HCT116 (cell line): ENCODE measurements at regions not wholly inside any gene's neighbourhood (a gene's known extent, or its start where the extent isn't known, plus 50 kb on each side); places are given as distances from the start of the nearest gene placed in this dataset.

Experiments
- ATAC-seq: fragments of 200-7000 bp; cut with Tn5 transposase; 2 replicates; pipeline ENCODE4 v1.9.1; 2020; ENCODE audit warnings: mild to moderate bottlenecking, moderate library complexity
- BruUV-seq: library from RNA; stranded (reverse); fragments of 400-500 nt; replicated peaks from 2 replicates; lab custom pipeline; 2021; lab: Mats Ljungman, UMichigan
- CTCF ChIA-PET: fragments of 300-600 bp; sonication (Branson Sonifier 250); formaldehyde crosslinking; loops from one replicate; lab custom pipeline; 2021; ENCODE audit warnings: antibody characterized with exemption; lab: Charles Lee
- POLR2A ChIA-PET: fragments of 300-600, 350-600 bp; sonication (Branson Sonifier 250); formaldehyde crosslinking; loops from one replicate; lab custom pipeline; 2021; ENCODE audit warnings: antibody characterized with exemption; lab: Charles Lee
- RAD21 ChIA-PET, 2 experiments: fragments of 300-600 bp; sonication (Branson Sonifier 250); formaldehyde crosslinking; loops; one replicate each; lab custom pipeline; 2023; ENCODE audit warnings: low total read pairs in 2 of 2; ENCODE audit not compliant: uncharacterized antibody in 2 of 2, unreplicated experiment in 2 of 2, low non-redundant PET in 1 of 2; lab: Charles Lee
- DNase-seq: peaks from one replicate; pipeline ENCODE4 v3.0.0-alpha.2; 2010; ENCODE audit warnings: low read depth, low spot score
- H2AFZ ChIP-seq: fragments of 200-600 bp; shearing (Covaris generic), sonication (generic); 2 replicates; pipeline ENCODE4 v1.6.1; 2017; ENCODE audit warnings: low read depth, mixed run types, mixed read lengths, antibody characterized with exemption, low read length; ENCODE audit not compliant: poor library complexity, severe bottlenecking
- H3K27ac ChIP-seq: 2 replicates; pipeline ENCODE4 v1.5.1; 2012; ENCODE audit warnings: low read depth, low read length
- H3K27me3 ChIP-seq: fragments of 200-600 bp; sonication (generic); 2 replicates; pipeline ENCODE4 v1.6.1; 2016; ENCODE audit warnings: mixed run types, low read length, mixed read lengths; ENCODE audit not compliant: insufficient read depth
- H3K36me3 ChIP-seq, 2 experiments: fragments of 200-500 bp in 1 of 2; fragments of 200-600 bp in 1 of 2; sonication (Bioruptor generic) in 1 of 2; sonication (generic) in 1 of 2; 2 replicates each; pipeline versions ENCODE4 v1.5.1 to v1.6.1; 2014 to 2016; ENCODE audit warnings: low read length in 2 of 2, inconsistent platforms in 1 of 2, mixed read lengths in 1 of 2, mixed run types in 1 of 2; ENCODE audit not compliant: insufficient read depth in 2 of 2, control insufficient read depth in 1 of 2
- H3K4me1 ChIP-seq, 2 experiments: fragments of 200-600 bp in 1 of 2; sonication (generic) in 1 of 2; 2 replicates each; pipeline versions ENCODE4 v1.5.1 to v1.6.1; 2012 to 2017; ENCODE audit warnings: low read length in 2 of 2, inconsistent platforms in 1 of 2, mild to moderate bottlenecking in 1 of 2, mixed read lengths in 1 of 2, mixed run types in 1 of 2, moderate library complexity in 1 of 2; ENCODE audit not compliant: insufficient read depth in 2 of 2, control insufficient read depth in 1 of 2
- H3K4me2 ChIP-seq: fragments of 200-600 bp; sonication (generic); 2 replicates; pipeline ENCODE4 v1.6.1; 2017; ENCODE audit warnings: mixed run types, low read length, mixed read lengths
- H3K4me3 ChIP-seq, 2 experiments: fragments of 200-600 bp in 1 of 2; sonication (generic) in 1 of 2; replicated peaks in 1 of 2; 2 replicates each; pipeline ENCODE4 v1.5.1; 2011 to 2016; ENCODE audit warnings: low read length in 2 of 2, control low read depth in 1 of 2, low read depth in 1 of 2, mild to moderate bottlenecking in 1 of 2, mixed read lengths in 1 of 2, mixed run types in 1 of 2
- H3K79me2 ChIP-seq: fragments of 200-600 bp; sonication (generic); 2 replicates; pipeline ENCODE4 v1.6.1; 2017; ENCODE audit warnings: mild to moderate bottlenecking, mixed run types, low read length, moderate library complexity, mixed read lengths; ENCODE audit not compliant: insufficient read depth
- H3K9ac ChIP-seq: fragments of 200-600 bp; sonication (generic); 2 replicates; pipeline ENCODE4 v1.6.1; 2016; ENCODE audit warnings: low read length, mixed read lengths
- H3K9me2 ChIP-seq: fragments of 200-600 bp; sonication (generic), shearing (Covaris generic); 2 replicates; pipeline ENCODE4 v1.6.1; 2017; ENCODE audit warnings: mixed run types, mild to moderate bottlenecking, moderate library complexity; ENCODE audit not compliant: insufficient read depth
- H3K9me3 ChIP-seq, 2 experiments: fragments of 200-500 bp in 1 of 2; fragments of 200-600 bp in 1 of 2; sonication (Bioruptor generic) in 1 of 2; sonication (generic) in 1 of 2; 2 replicates each; pipeline ENCODE4 v1.6.1; 2014 to 2017; ENCODE audit warnings: low read length in 2 of 2, mixed read lengths in 2 of 2, inconsistent platforms in 1 of 2, low read depth in 1 of 2, mild to moderate bottlenecking in 1 of 2, mixed run types in 1 of 2, moderate library complexity in 1 of 2; ENCODE audit not compliant: control insufficient read depth in 1 of 2, insufficient read depth in 1 of 2
- H4K20me1 ChIP-seq: fragments of 200-600 bp; sonication (generic), shearing (Covaris generic); 2 replicates; pipeline ENCODE4 v1.6.1; 2017; ENCODE audit warnings: mixed run types, mild to moderate bottlenecking, moderate library complexity; ENCODE audit not compliant: insufficient read depth
- CEBPB ChIP-seq: IDR thresholded peaks from 2 replicates; pipeline ENCODE4 v1.6.1; 2012; ENCODE audit warnings: low read depth
- EGR1 ChIP-seq: IDR thresholded peaks from 2 replicates; pipeline ENCODE4 v1.6.1; 2012; ENCODE audit warnings: low read depth
- ELF1 ChIP-seq: IDR thresholded peaks from 2 replicates; pipeline ENCODE4 v1.6.1; 2012; ENCODE audit warnings: low read depth, borderline replicate concordance
- EZH2 ChIP-seq: fragments of 200-600 bp; sonication (generic); IDR thresholded peaks from 2 replicates; pipeline ENCODE4 v1.6.1; 2017; ENCODE audit warnings: antibody characterized with exemption, mixed run types
- EZH2phosphoT487 ChIP-seq: fragments of 200-600 bp; IDR thresholded peaks from 2 replicates; pipeline ENCODE4 v1.6.1; 2018; ENCODE audit warnings: antibody characterized with exemption, borderline replicate concordance
- FOSL1 ChIP-seq: IDR thresholded peaks from 2 replicates; pipeline ENCODE4 v1.6.1; 2012; ENCODE audit warnings: low read depth
- JUND ChIP-seq: IDR thresholded peaks from 2 replicates; pipeline ENCODE4 v1.6.1; 2012
- POLR2A ChIP-seq: IDR thresholded peaks from 2 replicates; pipeline ENCODE4 v1.7.0; 2011; ENCODE audit warnings: borderline replicate concordance; ENCODE audit not compliant: insufficient read depth, insufficient read length; ENCODE audit errors: extremely low read depth
- POLR2AphosphoS5 ChIP-seq: IDR thresholded peaks from 2 replicates; pipeline ENCODE4 v1.6.1; 2011; ENCODE audit warnings: mild to moderate bottlenecking, low read depth, low read length, moderate library complexity
- RAD21 ChIP-seq: IDR thresholded peaks from 2 replicates; pipeline ENCODE4 v1.6.1; 2012; ENCODE audit warnings: low read depth, mild to moderate bottlenecking
- SIN3A ChIP-seq: IDR thresholded peaks from 2 replicates; pipeline ENCODE4 v1.6.1; 2012; ENCODE audit warnings: low read depth
- SP1 ChIP-seq: IDR thresholded peaks from 2 replicates; pipeline ENCODE4 v1.6.1; 2012; ENCODE audit warnings: low read depth
- SRF ChIP-seq: IDR thresholded peaks from 2 replicates; pipeline ENCODE4 v1.6.1; 2012; ENCODE audit warnings: low read depth
- YY1 ChIP-seq: IDR thresholded peaks from 2 replicates; pipeline ENCODE4 v1.6.1; 2011; ENCODE audit warnings: low read length, low read depth, moderate library complexity, mild to moderate bottlenecking; ENCODE audit not compliant: insufficient replicate concordance; ENCODE audit errors: extremely low read depth
- ZFX ChIP-seq: fragments of 450-650 bp; IDR thresholded peaks from 2 replicates; pipeline ENCODE4 v1.6.1; 2017
- intact Hi-C: fragments of 100-400 bp; cut with micrococcal nuclease; formaldehyde crosslinking; loops from 2 replicates; pipeline ENCODE4 v1.10.0; 2022
- TF ChIP-seq, protein P1 (sequence below): IDR thresholded peaks from 2 replicates; pipeline ENCODE4 v1.6.1; 2011; ENCODE audit warnings: mild to moderate bottlenecking, low read length, moderate library complexity; ENCODE audit not compliant: insufficient replicate concordance; ENCODE audit errors: extremely low read depth
- TF ChIP-seq, protein P2 (sequence below): IDR thresholded peaks from 2 replicates; pipeline ENCODE4 v1.6.1; 2012
- TF ChIP-seq, protein P3 (sequence below), 3 experiments: fragments of 200-600 bp in 1 of 3; sonication (generic) in 1 of 3; IDR thresholded peaks in 2 of 3; conservative IDR thresholded peaks in 1 of 3; 2 replicates each; pipeline ENCODE4 v1.5.1; 2012 to 2017; ENCODE audit warnings: low read depth in 2 of 3, low read length in 2 of 3, antibody characterized with exemption in 1 of 3, borderline replicate concordance in 1 of 3, control low read depth in 1 of 3, mild to moderate bottlenecking in 1 of 3, mixed read lengths in 1 of 3, mixed run types in 1 of 3, moderate library complexity in 1 of 3; ENCODE audit not compliant: insufficient read depth in 1 of 3
- TF ChIP-seq, protein P4 (sequence below): IDR thresholded peaks from 2 replicates; pipeline ENCODE4 v1.6.1; 2012; ENCODE audit warnings: low read depth
- TF ChIP-seq, protein P5 (sequence below): IDR thresholded peaks from 2 replicates; pipeline ENCODE4 v1.6.1; 2012

DNA sequence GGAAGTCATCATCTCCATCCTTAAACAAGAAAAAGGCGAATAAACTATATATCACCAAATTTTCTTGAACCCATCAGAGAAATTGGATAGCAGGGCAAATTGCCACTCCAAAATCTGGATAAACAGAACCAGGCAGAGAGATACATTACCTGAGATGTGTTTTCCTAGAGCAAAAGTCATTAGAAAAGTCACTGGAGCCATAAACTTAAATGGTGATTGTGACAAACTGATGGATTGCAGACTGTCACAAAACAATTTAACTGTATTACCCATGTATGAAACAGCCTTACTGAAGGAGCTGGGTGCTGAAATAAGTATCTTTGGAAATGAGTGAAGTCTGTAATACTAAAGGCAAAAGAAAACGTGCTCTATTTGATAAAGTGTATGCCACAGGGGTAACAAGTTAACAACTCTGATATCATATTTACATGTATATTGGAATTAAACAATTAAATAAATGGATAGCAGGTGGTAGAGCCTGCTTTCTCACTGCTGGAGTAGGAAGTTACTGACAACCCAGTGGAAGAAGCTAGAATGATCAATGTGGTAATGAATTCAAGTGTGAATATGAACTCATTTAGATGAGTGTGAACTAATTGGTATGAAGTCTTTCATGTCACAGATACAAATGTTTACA is 186.9 kb downstream of the LMBRD1 start (continued):
- TF ChIP-seq, protein P1, sequence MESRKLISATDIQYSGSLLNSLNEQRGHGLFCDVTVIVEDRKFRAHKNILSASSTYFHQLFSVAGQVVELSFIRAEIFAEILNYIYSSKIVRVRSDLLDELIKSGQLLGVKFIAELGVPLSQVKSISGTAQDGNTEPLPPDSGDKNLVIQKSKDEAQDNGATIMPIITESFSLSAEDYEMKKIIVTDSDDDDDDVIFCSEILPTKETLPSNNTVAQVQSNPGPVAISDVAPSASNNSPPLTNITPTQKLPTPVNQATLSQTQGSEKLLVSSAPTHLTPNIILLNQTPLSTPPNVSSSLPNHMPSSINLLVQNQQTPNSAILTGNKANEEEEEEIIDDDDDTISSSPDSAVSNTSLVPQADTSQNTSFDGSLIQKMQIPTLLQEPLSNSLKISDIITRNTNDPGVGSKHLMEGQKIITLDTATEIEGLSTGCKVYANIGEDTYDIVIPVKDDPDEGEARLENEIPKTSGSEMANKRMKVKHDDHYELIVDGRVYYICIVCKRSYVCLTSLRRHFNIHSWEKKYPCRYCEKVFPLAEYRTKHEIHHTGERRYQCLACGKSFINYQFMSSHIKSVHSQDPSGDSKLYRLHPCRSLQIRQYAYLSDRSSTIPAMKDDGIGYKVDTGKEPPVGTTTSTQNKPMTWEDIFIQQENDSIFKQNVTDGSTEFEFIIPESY, result no peak
- TF ChIP-seq EGR1 (no peak), JUND (no peak)

DNA sequence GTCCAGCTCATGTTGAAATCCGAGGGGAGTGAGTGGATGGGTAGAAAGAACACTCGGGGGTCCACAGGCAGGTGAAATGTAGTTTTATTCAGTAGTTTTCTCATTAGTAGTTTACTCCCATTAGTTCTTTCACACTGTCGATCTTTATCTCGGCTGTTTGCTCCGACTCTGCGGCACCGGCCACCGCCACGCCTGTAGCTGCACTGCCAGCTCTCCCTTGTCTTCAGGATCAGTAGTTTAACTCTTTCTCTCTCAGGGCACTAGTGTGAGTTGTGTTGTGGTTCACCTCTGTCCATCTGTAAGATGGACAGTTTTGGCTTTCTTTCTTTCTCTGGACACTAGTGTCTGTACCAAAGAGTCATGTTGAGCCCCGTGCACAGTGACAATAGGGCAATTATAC is 195.7 kb downstream of the LMBRD1 start:
- H2AFZ ChIP-seq, result no peak overlapping the region
- H4K20me1 ChIP-seq, result no peaks in the 10 kb centered on the region
- H3K27ac ChIP-seq, result no peak overlapping the region
- ATAC-seq (no peak), DNase-seq (no peak)
- no peaks in the 10 kb centered on the region for H3K4me1 ChIP-seq
- no peaks in the 10 kb centered on the region for H3K79me2 ChIP-seq
- H3K4me3 ChIP-seq, result no peak overlapping the region
- no peak overlapping the region for H3K4me2 ChIP-seq
- CTCF ChIA-PET, result no interaction called here
- intact Hi-C loops, result no loop called here
- POLR2A ChIA-PET, result no interaction called here
- TF ChIP-seq EZH2phosphoT487 (no peak), ZFX (no peak), JUND (no peak), YY1 (no peak), SRF (no peak), ELF1 (no peak), RAD21 (no peak), FOSL1 (no peak), EZH2 (no peak), SP1 (no peak), POLR2AphosphoS5 (no peak), EGR1 (no peak), POLR2A (no peak), SIN3A (no peak), CEBPB (no peak)
- TF ChIP-seq, protein P2, sequence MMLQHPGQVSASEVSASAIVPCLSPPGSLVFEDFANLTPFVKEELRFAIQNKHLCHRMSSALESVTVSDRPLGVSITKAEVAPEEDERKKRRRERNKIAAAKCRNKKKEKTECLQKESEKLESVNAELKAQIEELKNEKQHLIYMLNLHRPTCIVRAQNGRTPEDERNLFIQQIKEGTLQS, result no peak
- TF ChIP-seq, protein P3, sequence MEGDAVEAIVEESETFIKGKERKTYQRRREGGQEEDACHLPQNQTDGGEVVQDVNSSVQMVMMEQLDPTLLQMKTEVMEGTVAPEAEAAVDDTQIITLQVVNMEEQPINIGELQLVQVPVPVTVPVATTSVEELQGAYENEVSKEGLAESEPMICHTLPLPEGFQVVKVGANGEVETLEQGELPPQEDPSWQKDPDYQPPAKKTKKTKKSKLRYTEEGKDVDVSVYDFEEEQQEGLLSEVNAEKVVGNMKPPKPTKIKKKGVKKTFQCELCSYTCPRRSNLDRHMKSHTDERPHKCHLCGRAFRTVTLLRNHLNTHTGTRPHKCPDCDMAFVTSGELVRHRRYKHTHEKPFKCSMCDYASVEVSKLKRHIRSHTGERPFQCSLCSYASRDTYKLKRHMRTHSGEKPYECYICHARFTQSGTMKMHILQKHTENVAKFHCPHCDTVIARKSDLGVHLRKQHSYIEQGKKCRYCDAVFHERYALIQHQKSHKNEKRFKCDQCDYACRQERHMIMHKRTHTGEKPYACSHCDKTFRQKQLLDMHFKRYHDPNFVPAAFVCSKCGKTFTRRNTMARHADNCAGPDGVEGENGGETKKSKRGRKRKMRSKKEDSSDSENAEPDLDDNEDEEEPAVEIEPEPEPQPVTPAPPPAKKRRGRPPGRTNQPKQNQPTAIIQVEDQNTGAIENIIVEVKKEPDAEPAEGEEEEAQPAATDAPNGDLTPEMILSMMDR (IDR thresholded peaks at IDR 0.05 in 2 of 3, conservative IDR thresholded peaks at IDR 0.05 in 1 of 3; ENCODE audit: borderline replicate concordance in 1 of 3, insufficient read depth in 1 of 3, low read depth in 2 of 3, low read length in 2 of 3), result no peak
- TF ChIP-seq, protein P4, sequence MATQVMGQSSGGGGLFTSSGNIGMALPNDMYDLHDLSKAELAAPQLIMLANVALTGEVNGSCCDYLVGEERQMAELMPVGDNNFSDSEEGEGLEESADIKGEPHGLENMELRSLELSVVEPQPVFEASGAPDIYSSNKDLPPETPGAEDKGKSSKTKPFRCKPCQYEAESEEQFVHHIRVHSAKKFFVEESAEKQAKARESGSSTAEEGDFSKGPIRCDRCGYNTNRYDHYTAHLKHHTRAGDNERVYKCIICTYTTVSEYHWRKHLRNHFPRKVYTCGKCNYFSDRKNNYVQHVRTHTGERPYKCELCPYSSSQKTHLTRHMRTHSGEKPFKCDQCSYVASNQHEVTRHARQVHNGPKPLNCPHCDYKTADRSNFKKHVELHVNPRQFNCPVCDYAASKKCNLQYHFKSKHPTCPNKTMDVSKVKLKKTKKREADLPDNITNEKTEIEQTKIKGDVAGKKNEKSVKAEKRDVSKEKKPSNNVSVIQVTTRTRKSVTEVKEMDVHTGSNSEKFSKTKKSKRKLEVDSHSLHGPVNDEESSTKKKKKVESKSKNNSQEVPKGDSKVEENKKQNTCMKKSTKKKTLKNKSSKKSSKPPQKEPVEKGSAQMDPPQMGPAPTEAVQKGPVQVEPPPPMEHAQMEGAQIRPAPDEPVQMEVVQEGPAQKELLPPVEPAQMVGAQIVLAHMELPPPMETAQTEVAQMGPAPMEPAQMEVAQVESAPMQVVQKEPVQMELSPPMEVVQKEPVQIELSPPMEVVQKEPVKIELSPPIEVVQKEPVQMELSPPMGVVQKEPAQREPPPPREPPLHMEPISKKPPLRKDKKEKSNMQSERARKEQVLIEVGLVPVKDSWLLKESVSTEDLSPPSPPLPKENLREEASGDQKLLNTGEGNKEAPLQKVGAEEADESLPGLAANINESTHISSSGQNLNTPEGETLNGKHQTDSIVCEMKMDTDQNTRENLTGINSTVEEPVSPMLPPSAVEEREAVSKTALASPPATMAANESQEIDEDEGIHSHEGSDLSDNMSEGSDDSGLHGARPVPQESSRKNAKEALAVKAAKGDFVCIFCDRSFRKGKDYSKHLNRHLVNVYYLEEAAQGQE, result no peak
- TF ChIP-seq, protein P5, sequence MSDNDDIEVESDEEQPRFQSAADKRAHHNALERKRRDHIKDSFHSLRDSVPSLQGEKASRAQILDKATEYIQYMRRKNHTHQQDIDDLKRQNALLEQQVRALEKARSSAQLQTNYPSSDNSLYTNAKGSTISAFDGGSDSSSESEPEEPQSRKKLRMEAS, result no peak
- TF ChIP-seq, all 23 proteins: peak for 0
- no peak overlapping the region for H3K9ac ChIP-seq
- H3K9me3 ChIP-seq, result no peaks in the 10 kb centered on the region
- BruUV-seq, result no TSS peak
- no peaks in the 10 kb centered on the region for H3K36me3 ChIP-seq
- RAD21 ChIA-PET, result no interaction called here
- H3K9me2 ChIP-seq, result no peaks in the 10 kb centered on the region
- no peaks in the 10 kb centered on the region; the same call in 1 of the 2 replicates for H3K27me3 ChIP-seq
